CD8-positive, alpha-beta memory T cell (primary cell): ENCODE measurements at regions not wholly inside any gene's neighbourhood (a gene's known extent, or its start where the extent isn't known, plus 50 kb on each side); places are given as distances from the start of the nearest gene placed in this dataset.

ENCODE experiments used
- CTCF ChIA-PET: fragments of 350-600 bp; sonication (Branson Sonifier 250); formaldehyde crosslinking; loops from one replicate; lab custom pipeline; 2021; ENCODE audit warnings: antibody characterized with exemption; lab: Charles Lee
- POLR2A ChIA-PET: fragments of 350-600 bp; sonication (Branson Sonifier 250); formaldehyde crosslinking; loops from one replicate; lab custom pipeline; 2021; ENCODE audit warnings: antibody characterized with exemption; lab: Charles Lee
- DNase-seq, 5 donors: peaks; one replicate each; pipeline versions ENCODE4 v3.0.0 to v3.0.0-alpha.2; 2020 to 2022; ENCODE audit warnings: mixed read lengths in 1 of 5
- H3K27ac ChIP-seq: one replicate; pipeline ENCODE4 v1.7.0; 2013; ENCODE audit warnings: low read depth, mild to moderate bottlenecking, low read length, moderate library complexity
- H3K27me3 ChIP-seq: 2 replicates; pipeline ENCODE4 v1.7.0; 2013; ENCODE audit warnings: low read length, mild to moderate bottlenecking; ENCODE audit not compliant: insufficient read depth, poor library complexity, severe bottlenecking
- H3K36me3 ChIP-seq: 2 replicates; pipeline ENCODE4 v1.7.0; 2013; ENCODE audit warnings: mild to moderate bottlenecking, low read length, moderate library complexity; ENCODE audit not compliant: insufficient read depth
- H3K4me1 ChIP-seq: 2 replicates; pipeline ENCODE4 v1.7.0; 2013; ENCODE audit warnings: mild to moderate bottlenecking, low read length, moderate library complexity; ENCODE audit not compliant: insufficient read depth
- H3K4me3 ChIP-seq: 2 replicates; pipeline ENCODE4 v1.7.0; 2013; ENCODE audit warnings: mild to moderate bottlenecking, low read length
- H3K9me3 ChIP-seq: 2 replicates; pipeline ENCODE4 v1.7.0; 2013; ENCODE audit warnings: mild to moderate bottlenecking, low read length
- H3K27ac Mint-ChIP-seq, 8 donors: one replicate each; pipeline ENCODE4 v1.8.0; 2020 to 2021; ENCODE audit warnings: mixed read lengths in 8 of 8, mild to moderate bottlenecking in 6 of 8, inconsistent platforms in 3 of 8, moderate library complexity in 3 of 8
- H3K27me3 Mint-ChIP-seq, 2 donors: one replicate each; pipeline ENCODE4 v1.8.0; 2020 to 2021; ENCODE audit warnings: mixed read lengths in 2 of 2, mild to moderate bottlenecking in 1 of 2, moderate library complexity in 1 of 2
- H3K36me3 Mint-ChIP-seq, 3 donors: one replicate each; pipeline ENCODE4 v1.8.0; 2020 to 2021; ENCODE audit warnings: mixed read lengths in 3 of 3, inconsistent platforms in 1 of 3, mild to moderate bottlenecking in 1 of 3
- H3K4me1 Mint-ChIP-seq, 3 donors: one replicate each; pipeline ENCODE4 v1.8.0; 2020 to 2021; ENCODE audit warnings: mixed read lengths in 3 of 3, inconsistent platforms in 1 of 3, mild to moderate bottlenecking in 1 of 3
- H3K4me3 Mint-ChIP-seq, 7 donors: one replicate each; pipeline ENCODE4 v1.8.0; 2020 to 2021; ENCODE audit warnings: mixed read lengths in 7 of 7, mild to moderate bottlenecking in 6 of 7, moderate library complexity in 4 of 7, inconsistent platforms in 2 of 7
- H3K9me3 Mint-ChIP-seq, 5 donors: one replicate each; pipeline ENCODE4 v1.8.0; 2020 to 2022; ENCODE audit warnings: mixed read lengths in 5 of 5, mild to moderate bottlenecking in 3 of 5, moderate library complexity in 2 of 5, inconsistent platforms in 1 of 5

DNA sequence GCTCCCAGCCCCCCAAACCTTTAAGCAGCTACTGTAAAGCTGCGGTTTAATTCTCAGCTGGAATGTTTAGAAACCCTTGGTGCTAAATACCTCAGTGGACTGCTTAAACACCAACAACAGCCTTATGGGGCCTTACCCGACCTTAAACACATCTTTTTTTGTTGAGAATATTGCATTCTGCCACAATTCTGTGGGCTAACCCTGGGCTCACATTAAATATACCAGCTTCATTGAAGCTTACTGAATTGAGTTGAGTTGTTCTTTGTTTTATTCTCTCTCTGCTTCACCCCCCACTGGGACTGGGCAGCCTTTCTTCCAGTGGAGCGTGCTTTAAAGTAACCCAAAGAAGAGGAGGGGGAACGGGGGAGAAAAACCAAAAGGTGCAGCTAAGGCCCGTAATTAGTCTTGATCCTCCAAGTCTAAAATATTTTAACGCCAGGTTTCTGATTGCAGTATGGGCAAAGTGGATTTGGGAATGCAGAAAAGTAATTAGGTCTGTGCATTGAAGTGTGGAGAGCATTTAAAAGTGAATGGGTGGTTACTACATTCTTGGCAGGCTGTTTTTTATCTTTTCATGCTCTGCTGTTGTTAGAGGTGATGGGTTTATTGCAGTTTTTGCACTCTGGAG is 281.2 kb downstream of the NR2F1-AS1 start:
- Mint-ChIP-seq H3K27ac (peak overlapping the region in 1 of 8 donors; percentile 13), H3K36me3 (no peaks in the 10 kb centered on the region)
- H3K4me3 ChIP-seq = no peak overlapping the region

DNA sequence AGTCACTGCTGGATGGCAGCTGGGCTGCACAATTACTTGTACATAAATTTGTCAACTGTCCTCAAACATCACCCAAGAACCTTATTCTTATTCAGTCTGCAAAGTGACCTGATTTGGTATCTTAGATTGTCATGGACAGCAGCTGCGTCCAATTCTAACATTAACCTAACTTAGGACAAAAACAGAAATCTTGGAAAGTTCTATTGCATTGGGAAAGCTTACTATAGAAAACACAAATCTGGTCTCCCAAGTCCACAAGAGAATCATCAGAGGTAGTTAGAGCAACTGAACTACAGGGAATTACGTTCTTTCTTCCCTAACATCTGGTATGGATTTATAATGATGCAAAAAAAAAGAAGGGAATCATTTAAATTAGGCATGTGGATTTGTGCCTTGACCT is 283.9 kb downstream of the NR2F1-AS1 start:
- H3K27ac ChIP-seq = no peak overlapping the region
- H3K27me3 ChIP-seq = no peaks in the 10 kb centered on the region
- H3K27ac Mint-ChIP-seq = no peak overlapping the region
- ChIA-PET POLR2A (no interaction called here), CTCF (no interaction called here)
- H3K4me1 ChIP-seq = no peaks in the 10 kb centered on the region
- peaks cover 0 to 1% (median 0%) of the 10 kb centered on the region in 5 donors for H3K9me3 Mint-ChIP-seq
- H3K4me1 Mint-ChIP-seq = no peaks in the 10 kb centered on the region
- DNase-seq = no peak
- H3K4me3 ChIP-seq = no peak overlapping the region
- no peak overlapping the region for H3K4me3 Mint-ChIP-seq
- no peaks in the 10 kb centered on the region for H3K36me3 ChIP-seq
- no peaks in the 10 kb centered on the region for H3K36me3 Mint-ChIP-seq
- no peaks in the 10 kb centered on the region for H3K27me3 Mint-ChIP-seq
- no peaks in the 10 kb centered on the region for H3K9me3 ChIP-seq

More for the DNA sequence above, 281.2 kb downstream of the NR2F1-AS1 start:
- H3K4me1 ChIP-seq = no peaks in the 10 kb centered on the region
- H3K27ac ChIP-seq = no peak overlapping the region
- peaks cover 0 to 4% (median 0%) of the 10 kb centered on the region in 5 donors for H3K9me3 Mint-ChIP-seq
- POLR2A ChIA-PET = no interaction called here
- H3K4me1 Mint-ChIP-seq = no peaks in the 10 kb centered on the region
- no peaks in the 10 kb centered on the region for H3K36me3 ChIP-seq
- H3K27me3 Mint-ChIP-seq = peaks cover 0 to 3% of the 10 kb centered on the region in 2 donors
- no peaks in the 10 kb centered on the region for H3K27me3 ChIP-seq
- DNase-seq = no peak
- CTCF ChIA-PET = no interaction called here
- H3K9me3 ChIP-seq = no peaks in the 10 kb centered on the region
- H3K4me3 Mint-ChIP-seq = no peak overlapping the region

DNA sequence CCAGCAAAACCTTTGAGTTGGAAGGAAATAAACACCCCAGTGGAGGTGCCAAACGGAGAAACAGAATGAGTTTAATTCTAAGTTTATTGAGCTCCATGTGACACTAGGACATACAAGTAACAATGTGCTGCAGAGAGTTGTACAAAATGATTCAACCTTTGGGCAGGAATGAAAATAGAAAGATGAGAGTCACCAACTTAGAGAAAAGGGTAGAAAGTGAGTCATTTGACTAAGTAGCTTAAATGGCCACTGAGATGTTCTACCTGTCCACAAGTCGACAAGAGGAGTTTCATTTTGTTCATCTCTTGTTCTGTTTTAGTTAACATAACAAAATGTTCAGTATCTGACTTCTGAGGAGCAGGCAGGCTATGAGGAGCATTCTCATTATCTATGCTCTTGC is 284.7 kb downstream of the NR2F1-AS1 start:
- no peaks in the 10 kb centered on the region for H3K27me3 ChIP-seq
- no peaks in the 10 kb centered on the region for H3K9me3 ChIP-seq
- Mint-ChIP-seq H3K4me3 (no peak overlapping the region), H3K27me3 (no peaks in the 10 kb centered on the region), H3K4me1 (no peaks in the 10 kb centered on the region), H3K27ac (no peak overlapping the region), H3K9me3 (no peaks in the 10 kb centered on the region), H3K36me3 (no peaks in the 10 kb centered on the region)
- DNase-seq = no peak
- no peaks in the 10 kb centered on the region for H3K4me1 ChIP-seq
- H3K4me3 ChIP-seq = no peak overlapping the region
- no peak overlapping the region for H3K27ac ChIP-seq
- ChIA-PET CTCF (no interaction called here), POLR2A (no interaction called here)
- H3K36me3 ChIP-seq = no peaks in the 10 kb centered on the region

- H3K27ac Mint-ChIP-seq = no peak overlapping the region
- H3K27me3 ChIP-seq = no peaks in the 10 kb centered on the region
- no peaks in the 10 kb centered on the region for H3K27me3 Mint-ChIP-seq
- no peak overlapping the region for H3K27ac ChIP-seq
- POLR2A ChIA-PET = no interaction called here
- H3K36me3 ChIP-seq = no peaks in the 10 kb centered on the region
- H3K4me3 ChIP-seq = no peak overlapping the region
- no peaks in the 10 kb centered on the region for H3K9me3 ChIP-seq
- CTCF ChIA-PET = no interaction called here
- peaks cover 0 to 2% (median 0%) of the 10 kb centered on the region in 5 donors for H3K9me3 Mint-ChIP-seq
- H3K4me3 Mint-ChIP-seq = no peak overlapping the region
- no peaks in the 10 kb centered on the region for H3K36me3 Mint-ChIP-seq
- DNase-seq = no peak
- H3K4me1 Mint-ChIP-seq = no peaks in the 10 kb centered on the region
- H3K4me1 ChIP-seq = no peaks in the 10 kb centered on the region
Measured at GRCh38 chr5:93294996-93295395, 286.0 kb downstream of the NR2F1-AS1 start.

DNA sequence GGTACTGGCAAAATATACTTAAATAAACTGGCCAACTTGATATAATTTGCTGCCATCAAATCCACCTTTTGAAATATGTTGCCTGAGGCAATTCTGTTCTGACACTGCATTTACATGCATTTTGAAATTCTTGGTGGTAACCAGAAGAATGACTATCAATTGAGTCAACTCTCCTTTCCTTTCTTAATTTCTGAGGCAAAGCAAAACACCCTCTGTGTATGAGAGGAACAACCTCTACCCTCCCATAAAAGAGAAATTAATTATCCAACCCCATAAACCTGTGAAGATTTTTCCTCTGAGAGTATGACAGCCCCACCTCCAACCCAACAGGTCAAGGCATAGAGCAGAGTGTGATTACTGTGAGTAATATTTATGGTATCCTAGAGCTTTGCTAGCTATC is 286.8 kb downstream of the NR2F1-AS1 start:
- no peak for DNase-seq
- Histone ChIP-seq H3K27me3 (no peaks in the 10 kb centered on the region), H3K4me3 (no peak overlapping the region), H3K36me3 (no peaks in the 10 kb centered on the region), H3K27ac (no peak overlapping the region), H3K9me3 (no peaks in the 10 kb centered on the region), H3K4me1 (no peaks in the 10 kb centered on the region)
- H3K36me3 Mint-ChIP-seq = no peaks in the 10 kb centered on the region
- H3K27me3 Mint-ChIP-seq = no peaks in the 10 kb centered on the region
- peaks cover 0 to 2% (median 0%) of the 10 kb centered on the region in 5 donors for H3K9me3 Mint-ChIP-seq
- POLR2A ChIA-PET = no interaction called here
- H3K27ac Mint-ChIP-seq = no peak overlapping the region
- H3K4me1 Mint-ChIP-seq = no peaks in the 10 kb centered on the region
- CTCF ChIA-PET = no interaction called here
- no peak overlapping the region for H3K4me3 Mint-ChIP-seq

- no peaks in the 10 kb centered on the region for H3K4me1 Mint-ChIP-seq
- peaks cover 3 to 7% (median 6%) of the 10 kb centered on the region in 5 donors for H3K9me3 Mint-ChIP-seq
- Histone ChIP-seq H3K9me3 (no peaks in the 10 kb centered on the region), H3K27me3 (no peaks in the 10 kb centered on the region), H3K36me3 (no peaks in the 10 kb centered on the region), H3K27ac (no peak overlapping the region), H3K4me3 (no peak overlapping the region), H3K4me1 (no peaks in the 10 kb centered on the region)
- no peak for DNase-seq
- no peak overlapping the region for H3K27ac Mint-ChIP-seq
- ChIA-PET POLR2A (no interaction called here), CTCF (no interaction called here)
- no peaks in the 10 kb centered on the region for H3K36me3 Mint-ChIP-seq
- H3K4me3 Mint-ChIP-seq = no peak overlapping the region
- no peaks in the 10 kb centered on the region for H3K27me3 Mint-ChIP-seq
Measured at GRCh38 chr5:93289942-93290341, 291.1 kb downstream of the NR2F1-AS1 start.

DNA sequence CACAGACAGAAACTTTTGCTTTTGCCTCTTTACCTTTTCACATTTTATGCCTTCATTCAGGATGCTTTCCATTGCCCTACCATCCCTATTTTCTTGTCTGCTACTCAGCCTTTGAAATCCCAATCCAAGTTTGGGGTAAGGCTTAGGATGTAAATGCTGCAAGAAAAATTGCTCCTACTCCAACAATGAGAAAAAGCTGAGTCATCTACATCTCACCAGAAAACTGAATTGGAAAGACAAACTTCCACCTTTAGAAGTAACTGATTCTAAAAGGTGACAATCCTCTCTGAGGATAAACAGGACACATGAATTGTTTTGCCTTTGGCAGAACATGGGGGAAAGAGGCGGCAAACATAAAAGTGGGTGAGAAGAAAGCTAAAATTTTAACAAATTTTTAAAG is 295.6 kb downstream of the NR2F1-AS1 start:
- no peak for DNase-seq
- Histone ChIP-seq H3K36me3 (no peaks in the 10 kb centered on the region), H3K9me3 (no peaks in the 10 kb centered on the region), H3K4me1 (no peaks in the 10 kb centered on the region), H3K4me3 (no peak overlapping the region), H3K27me3 (no peaks in the 10 kb centered on the region), H3K27ac (no peak overlapping the region)
- ChIA-PET CTCF (no interaction called here), POLR2A (no interaction called here)
- H3K27ac Mint-ChIP-seq = no peak overlapping the region
- peaks cover 3 to 9% (median 6%) of the 10 kb centered on the region in 5 donors for H3K9me3 Mint-ChIP-seq
- no peaks in the 10 kb centered on the region for H3K36me3 Mint-ChIP-seq
- no peaks in the 10 kb centered on the region for H3K4me1 Mint-ChIP-seq
- no peaks in the 10 kb centered on the region for H3K27me3 Mint-ChIP-seq
- H3K4me3 Mint-ChIP-seq = no peak overlapping the region

DNA sequence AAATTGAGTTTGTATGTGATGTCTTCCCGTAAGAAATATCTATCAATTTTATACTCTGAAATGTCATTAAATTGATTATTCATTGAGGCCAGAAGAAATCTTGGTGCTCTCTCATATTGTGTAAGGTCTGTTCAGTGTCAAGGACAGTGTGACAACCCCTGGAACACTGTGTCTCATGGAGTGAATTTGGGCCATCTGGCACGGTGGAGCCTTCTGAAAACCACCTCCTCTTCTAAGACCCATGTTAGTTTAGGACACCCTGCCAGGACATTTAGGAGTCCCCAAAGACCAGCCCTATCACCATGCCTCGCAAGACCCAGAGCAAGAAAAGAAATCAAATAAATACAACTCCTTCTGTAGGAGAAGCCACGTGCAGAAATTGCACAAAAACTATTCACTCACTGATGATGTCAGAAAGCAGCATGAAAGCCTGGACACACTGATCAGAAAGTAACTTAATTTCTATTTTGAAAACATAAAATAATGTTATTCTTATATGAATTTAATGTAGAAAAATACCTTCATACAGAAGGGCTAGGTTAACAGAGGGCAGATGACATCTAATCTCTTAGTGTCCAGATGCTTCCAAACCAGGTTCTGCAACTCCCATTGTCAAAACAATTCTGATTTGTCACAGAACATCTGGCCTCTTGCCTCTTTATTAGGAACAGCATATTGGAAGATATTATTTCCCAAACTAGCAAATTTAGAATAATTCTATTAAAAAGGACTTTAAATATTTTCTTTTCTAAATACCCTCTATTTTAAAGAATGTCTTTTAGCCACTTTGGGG is 298.8 kb downstream of the NR2F1-AS1 start:
- Mint-ChIP-seq H3K27ac (no peak overlapping the region), H3K27me3 (no peaks in the 10 kb centered on the region), H3K36me3 (no peaks in the 10 kb centered on the region), H3K4me1 (no peaks in the 10 kb centered on the region), H3K4me3 (no peak overlapping the region), H3K9me3 (peaks cover 1 to 9% (median 5%) of the 10 kb centered on the region in 5 donors)
- POLR2A ChIA-PET = no interaction called here
- CTCF ChIA-PET = no interaction called here
- Histone ChIP-seq H3K4me1 (no peaks in the 10 kb centered on the region), H3K4me3 (no peak overlapping the region), H3K27ac (no peak overlapping the region), H3K9me3 (no peaks in the 10 kb centered on the region), H3K27me3 (no peaks in the 10 kb centered on the region), H3K36me3 (no peaks in the 10 kb centered on the region)
- DNase-seq = no peak
